Stomach (tissue), 8 donors: ENCODE measurements at regions not wholly inside any gene's neighbourhood (a gene's known extent, or its start where the extent isn't known, plus 50 kb on each side); places are given as distances from the start of the nearest gene placed in this dataset.

Experiments used
- DNase-seq, 2 donors: peaks; one replicate each; pipeline versions ENCODE4 v3.0.0 to v3.0.0-alpha.2; 2013 to 2019
- H3K27ac ChIP-seq, 5 donors: fragments of 200-600 bp in 4 of 5; sonication (generic) in 4 of 5; one replicate each; pipeline ENCODE4 v1.5.1; 2013 to 2019; ENCODE audit warnings: mild to moderate bottlenecking in 1 of 5, moderate library complexity in 1 of 5
- H3K27me3 ChIP-seq, 3 donors: fragments of 200-600 bp; sonication (generic); one replicate each; pipeline ENCODE4 v1.5.1; 2017 to 2019; ENCODE audit warnings: mixed run types in 1 of 3
- H3K36me3 ChIP-seq, 4 donors: fragments of 200-600 bp; sonication (generic); 1 replicate in 3 of 4; 2 replicates in 1 of 4; pipeline ENCODE4 v1.5.1; 2016 to 2019
- H3K4me1 ChIP-seq, 4 donors: fragments of 200-600 bp; sonication (generic); one replicate each; pipeline ENCODE4 v1.5.1; 2016 to 2019
- H3K4me3 ChIP-seq, 4 donors: fragments of 200-600 bp; sonication (generic) in 3 of 4; one replicate each; pipeline ENCODE4 v1.5.1; 2016 to 2019; ENCODE audit warnings: mild to moderate bottlenecking in 1 of 4
- H3K9me3 ChIP-seq, 4 donors: fragments of 200-600 bp; sonication (generic); one replicate each; pipeline ENCODE4 v1.5.1; 2016 to 2019
- CTCF ChIP-seq, 7 experiments: fragments of 450-650 bp in 4 of 7; fragments of 200-600 bp in 3 of 7; sonication (generic) in 3 of 7; IDR thresholded peaks; one replicate each; pipeline ENCODE4 v1.5.1; 2016 to 2019; ENCODE audit warnings: antibody characterized with exemption in 7 of 7, control low read depth in 2 of 7, mild to moderate bottlenecking in 1 of 7
- EP300 ChIP-seq: sonication (generic); formaldehyde crosslinking; IDR thresholded peaks from one replicate; pipeline ENCODE4 v1.6.1; 2017; ENCODE audit warnings: antibody characterized with exemption
- POLR2A ChIP-seq, 4 donors: fragments of 450-650 bp; IDR thresholded peaks; one replicate each; pipeline ENCODE4 v1.6.1; 2016; ENCODE audit warnings: antibody characterized with exemption in 4 of 4, control low read depth in 2 of 4, mild to moderate bottlenecking in 1 of 4, moderate library complexity in 1 of 4
- POLR2AphosphoS5 ChIP-seq, 3 donors: sonication (generic); formaldehyde crosslinking; IDR thresholded peaks; one replicate each; pipeline ENCODE4 v1.6.1; 2016; ENCODE audit warnings: antibody characterized with exemption in 3 of 3
- WGBS, 5 donors: extraction: QIAGEN DNeasy Blood & Tissue Kit in 3 of 5; methylation state at CpG; one replicate each; pipeline versions ENCODE4 v1.1.5 to v1.1.7; 2013 to 2018; 5-methylcytosine and 5-hydroxymethylcytosine counted together
- intact Hi-C: fragments of 100-400 bp; cut with DNase I; formaldehyde crosslinking; loops from one replicate; pipeline ENCODE4 v1.15.1; 2023; ENCODE audit warnings: low total_unique reads
- donor health status: healthy with polysubstance abuse.
- donor health status: Bipolar disorder and iron deficiency.
- donor health status: healthy.

GRCh38 chr11:96969251-96969650, 579.4 kb downstream of the JRKL start:
- intact Hi-C loops, result no loop called here
- 67 to 77% (median 73%) methylated on average over 2 of the region's 2 CpGs for WGBS, 5 donors
- Histone ChIP-seq H3K4me1 (no peaks in the 10 kb centered on the region), H3K4me3 (no peak overlapping the region), H3K36me3 (no peaks in the 10 kb centered on the region), H3K27ac (no peak overlapping the region), H3K27me3 (no peaks in the 10 kb centered on the region), H3K9me3 (no peaks in the 10 kb centered on the region)
- TF ChIP-seq EP300 (no peak), POLR2AphosphoS5 (IDR thresholded peaks at IDR 0.05) (no peak), CTCF (IDR thresholded peaks at IDR 0.05) (no peak), POLR2A (IDR thresholded peaks at IDR 0.05) (no peak)
- no peak for DNase-seq

- TF ChIP-seq POLR2AphosphoS5 (IDR thresholded peaks at IDR 0.05) (no peak), POLR2A (IDR thresholded peaks at IDR 0.05) (no peak), EP300 (no peak), CTCF (IDR thresholded peaks at IDR 0.05) (no peak)
- H3K4me3 ChIP-seq, result no peak overlapping the region
- 0 to 68% (median 46%) methylated on average over 2 of the region's 2 CpGs for WGBS, 5 donors
- no peaks in the 10 kb centered on the region for H3K27me3 ChIP-seq
- no peaks in the 10 kb centered on the region for H3K9me3 ChIP-seq
- H3K36me3 ChIP-seq, result no peaks in the 10 kb centered on the region
- no peak for DNase-seq
- H3K27ac ChIP-seq, result no peak overlapping the region
- H3K4me1 ChIP-seq, result no peaks in the 10 kb centered on the region
- intact Hi-C loops, result no loop called here
Measured at GRCh38 chr11:96978751-96979150, 588.9 kb downstream of the JRKL start.

- 75 to 81% (median 77%) methylated on average over 1 of the region's 1 CpG for WGBS, 5 donors
- no peaks in the 10 kb centered on the region for H3K4me1 ChIP-seq
- no peak for DNase-seq
- H3K36me3 ChIP-seq, result no peaks in the 10 kb centered on the region
- H3K4me3 ChIP-seq, result no peak overlapping the region
- TF ChIP-seq CTCF (IDR thresholded peaks at IDR 0.05), result no peak
- TF ChIP-seq EP300, result no peak
- no peak for TF ChIP-seq POLR2AphosphoS5 (IDR thresholded peaks at IDR 0.05)
- no peak for TF ChIP-seq POLR2A (IDR thresholded peaks at IDR 0.05)
- no peaks in the 10 kb centered on the region for H3K27me3 ChIP-seq
- intact Hi-C loops, result no loop called here
- no peaks in the 10 kb centered on the region for H3K9me3 ChIP-seq
- no peak overlapping the region for H3K27ac ChIP-seq
Measured at GRCh38 chr11:96986516-96986915, 596.7 kb downstream of the JRKL start.

- Histone ChIP-seq H3K9me3 (no peaks in the 10 kb centered on the region), H3K4me3 (no peak overlapping the region), H3K27me3 (no peaks in the 10 kb centered on the region), H3K4me1 (no peaks in the 10 kb centered on the region), H3K27ac (no peak overlapping the region), H3K36me3 (no peaks in the 10 kb centered on the region)
- intact Hi-C loops, result no loop called here
- DNase-seq, result no peak
- TF ChIP-seq EP300 (no peak), POLR2AphosphoS5 (IDR thresholded peaks at IDR 0.05) (no peak), CTCF (IDR thresholded peaks at IDR 0.05) (no peak), POLR2A (IDR thresholded peaks at IDR 0.05) (no peak)
- WGBS, 5 donors, result 46 to 70% (median 51%) methylated on average over 2 of the region's 2 CpGs
Measured at GRCh38 chr11:96990914-96991313, 601.1 kb downstream of the JRKL start.
